K562 (cell line): ENCODE measurements at regions not wholly inside any gene's neighbourhood (a gene's known extent, or its start where the extent isn't known, plus 50 kb on each side); places are given as distances from the start of the nearest gene placed in this dataset.

Experiments used
- ATAC-seq: fragments of 200-7000 bp; cut with Tn5 transposase; 3 replicates; pipeline ENCODE4 v1.9.1; 2020; ENCODE audit warnings: moderate library complexity
- BruUV-seq: library from RNA; stranded (reverse); fragments of 400-500 nt; replicated peaks from 2 replicates; lab custom pipeline; 2021; lab: Mats Ljungman, UMichigan
- CTCF ChIA-PET: fragments of 300-600 bp; formaldehyde crosslinking; extraction: SDS; loops from one replicate; lab custom pipeline; 2021; ENCODE audit warnings: low intra/inter-chr PET ratio; lab: Yijun Ruan, JAX
- POLR2A ChIA-PET: fragments of 300-600, 350-650 bp; sonication (Branson Sonifier 250); formaldehyde crosslinking; extraction: SDS; loops from one replicate; lab custom pipeline; 2021; ENCODE audit warnings: antibody characterized with exemption, inconsistent platforms; lab: Yijun Ruan, JAX
- DNase-seq, 4 experiments: peaks; one replicate each; pipeline versions ENCODE4 v3.0.0 to v3.0.0-alpha.2; 2011 to 2018; ENCODE audit warnings: low spot score in 3 of 4, mixed read lengths in 3 of 4; ENCODE audit errors: extremely low read depth in 1 of 4
- FAIRE-seq: peaks from 2 replicates; lab custom pipeline; 2011; peaks lifted over from hg19 to GRCh38; lab: Jason Lieb, UNC
- H2AFZ ChIP-seq: 2 replicates; pipeline ENCODE4 v1.6.0; 2011; ENCODE audit warnings: low read depth, low read length, control low read depth, inconsistent platforms
- H3K27ac ChIP-seq: fragments of 200-600 bp; 3 replicates; pipeline ENCODE4 v1.8.0; 2011; ENCODE audit warnings: low read depth, mild to moderate bottlenecking, control low read depth, inconsistent platforms, low read length, moderate library complexity, mixed read lengths; ENCODE audit errors: extremely low read depth
- H3K27me3 ChIP-seq, 2 experiments: fragments of 300-600 bp in 1 of 2; 2 replicates in 1 of 2; 3 replicates in 1 of 2; pipeline versions ENCODE4 v1.6.0 to v1.8.0; 2011; ENCODE audit warnings: inconsistent platforms in 2 of 2, low read length in 2 of 2, mild to moderate bottlenecking in 1 of 2, mixed read lengths in 1 of 2, moderate library complexity in 1 of 2; ENCODE audit not compliant: control insufficient read depth in 2 of 2, insufficient read depth in 2 of 2
- H3K36me3 ChIP-seq: fragments of 300-600 bp; 3 replicates; pipeline ENCODE4 v1.8.0; 2011; ENCODE audit warnings: mild to moderate bottlenecking, low read length, inconsistent platforms; ENCODE audit not compliant: control insufficient read depth, insufficient read depth
- H3K4me1 ChIP-seq, 2 experiments: fragments of 200-600 bp in 1 of 2; replicated peaks in 1 of 2; 2 replicates in 1 of 2; 3 replicates in 1 of 2; pipeline versions ENCODE4 v1.5.1 to v1.8.0; 2011; ENCODE audit warnings: inconsistent platforms in 2 of 2, low read length in 2 of 2, mild to moderate bottlenecking in 1 of 2, mixed read lengths in 1 of 2, moderate library complexity in 1 of 2; ENCODE audit not compliant: control insufficient read depth in 2 of 2, insufficient read depth in 2 of 2
- H3K4me2 ChIP-seq: 2 replicates; pipeline ENCODE4 v1.6.1; 2011; ENCODE audit warnings: low read length, control low read depth, inconsistent platforms, mixed read lengths; ENCODE audit not compliant: insufficient read depth
- H3K4me3 ChIP-seq: fragments of 200-600 bp; sonication (generic), shearing (Covaris generic); 2 replicates; pipeline ENCODE4 v1.5.1; 2016; ENCODE audit warnings: control low read depth, inconsistent platforms
- H3K79me2 ChIP-seq: fragments of 200-600 bp; 3 replicates; pipeline ENCODE4 v1.8.0; 2011; ENCODE audit warnings: low read length, inconsistent platforms; ENCODE audit not compliant: control insufficient read depth, insufficient read depth
- H3K9ac ChIP-seq, 2 experiments: 2 replicates each; pipeline versions ENCODE4 v1.6.0 to v1.6.1; 2011; ENCODE audit warnings: low read depth in 2 of 2, low read length in 2 of 2, control low read depth in 1 of 2, inconsistent platforms in 1 of 2, mild to moderate bottlenecking in 1 of 2, mixed read lengths in 1 of 2; ENCODE audit not compliant: insufficient read depth in 1 of 2
- H3K9me1 ChIP-seq: one replicate; pipeline ENCODE4 v1.6.0; 2011; ENCODE audit warnings: inconsistent platforms, mild to moderate bottlenecking, low read length, moderate library complexity; ENCODE audit not compliant: control insufficient read depth, insufficient read depth
- H3K9me3 ChIP-seq: replicated peaks from 2 replicates; pipeline ENCODE4 v1.5.1; 2011; ENCODE audit warnings: low read depth, low read length, inconsistent platforms; ENCODE audit not compliant: control insufficient read depth, insufficient read depth
- H4K20me1 ChIP-seq: replicated peaks from 2 replicates; pipeline ENCODE4 v1.6.1; 2011; ENCODE audit warnings: low read length, inconsistent platforms, mixed read lengths; ENCODE audit not compliant: control insufficient read depth, insufficient read depth
- NFYB ChIP-seq: IDR thresholded peaks from 2 replicates; pipeline ENCODE4 v1.6.1; 2011; ENCODE audit warnings: mild to moderate bottlenecking, moderate library complexity; ENCODE audit not compliant: insufficient read length; ENCODE audit errors: extremely low read depth
- PTBP1 ChIP-seq: fragments of 200-400 bp; formaldehyde crosslinking; IDR thresholded peaks from 2 replicates; pipeline ENCODE4 v1.6.1; 2017; ENCODE audit warnings: low read depth, low read length
- PTTG1 ChIP-seq: fragments of 450-650 bp; IDR thresholded peaks from 2 replicates; pipeline ENCODE4 v1.6.1; 2016; ENCODE audit warnings: low read depth, mild to moderate bottlenecking, missing genetic modification characterization, missing compliant biosample characterization
- ZNF253 ChIP-seq: fragments of 250-450 bp; sonication (Bioruptor Pico); conservative IDR thresholded peaks from 2 replicates; pipeline ENCODE4 v1.6.1; 2021; ENCODE audit warnings: mild to moderate bottlenecking
- WGBS: fragments of 100-300 bp; shearing (Covaris generic); methylation state at CpG from one replicate; pipeline ENCODE4 v1.1.6; 2016; ENCODE audit warnings: low coverage, mixed read lengths; ENCODE audit not compliant: insufficient coverage; ENCODE audit errors: missing lambda C conversion rate; 5-methylcytosine and 5-hydroxymethylcytosine counted together
- in situ Hi-C: fragments of 300-500 bp; cut with MboI; formaldehyde crosslinking; loops from 4 replicates; pipeline ENCODE4 v1.15.0; 2018; ENCODE audit warnings: inconsistent platforms, mixed read lengths
- intact Hi-C: fragments of 100-400 bp; cut with micrococcal nuclease; formaldehyde crosslinking; loops from 2 replicates; pipeline ENCODE4 v1.14.2; 2022
- TF ChIP-seq, protein P1 (sequence below), 2 experiments: fragments of 450-650 bp; IDR thresholded peaks; 2 replicates each; pipeline ENCODE4 v1.6.1; 2018; ENCODE audit warnings: mild to moderate bottlenecking in 2 of 2, low read depth in 1 of 2; ENCODE audit not compliant: partially characterized antibody in 2 of 2

DNA sequence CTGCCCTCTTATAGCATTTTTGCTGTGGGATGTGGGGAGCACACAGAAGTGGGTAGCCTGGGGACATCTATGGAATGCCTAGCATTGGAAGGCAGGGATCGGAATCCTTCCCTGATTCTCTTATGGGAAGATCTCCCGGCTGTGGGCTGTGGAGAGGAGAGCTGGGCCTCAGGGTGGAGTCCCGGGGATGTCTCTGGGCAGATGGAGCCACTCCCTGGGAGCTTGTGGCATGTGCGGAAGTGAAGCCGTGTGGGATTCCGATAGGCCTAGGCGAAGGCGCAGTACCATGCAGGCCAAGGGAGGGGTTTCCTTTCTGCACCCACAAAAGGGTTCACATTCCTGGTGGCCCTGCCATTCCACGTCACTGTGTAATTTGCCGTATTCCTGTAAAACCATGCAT lies 87.9 kb downstream of the GLI2 start:
- in situ Hi-C loops: no loop called here

More for the DNA sequence above, 87.9 kb downstream of the GLI2 start:
- ChIA-PET CTCF (no interaction called here), POLR2A (interaction anchor here (0.7 to 0.8 kb wide), 2 partner anchors 9 to 10 kb away, joined by 3 read pairs; no protein-coding TSS in a partner anchor)
- Histone ChIP-seq H3K4me1 (0 out of 5 replicates have a peak, but pooled peaks cover 0 to 3% of the 10 kb centered on the region in 2 experiments), H3K9ac (no peak overlapping the region), H3K9me1 (no peaks in the 10 kb centered on the region), H3K27me3 (peaks cover 38 to 77% of the 10 kb centered on the region in 2 experiments), H3K79me2 (no peaks in the 10 kb centered on the region), H2AFZ (no peak overlapping the region), H3K27ac (no peak overlapping the region), H3K36me3 (no peaks in the 10 kb centered on the region), H3K4me2 (no peak overlapping the region), H3K9me3 (no peaks in the 10 kb centered on the region), H4K20me1 (no peaks in the 10 kb centered on the region; the same call in 1 of the 2 replicates), H3K4me3 (no peak overlapping the region)
- TF ChIP-seq NFYB: no peak
- no peak for TF ChIP-seq PTBP1
- no peak for TF ChIP-seq ZNF253
- TF ChIP-seq, protein P1, sequence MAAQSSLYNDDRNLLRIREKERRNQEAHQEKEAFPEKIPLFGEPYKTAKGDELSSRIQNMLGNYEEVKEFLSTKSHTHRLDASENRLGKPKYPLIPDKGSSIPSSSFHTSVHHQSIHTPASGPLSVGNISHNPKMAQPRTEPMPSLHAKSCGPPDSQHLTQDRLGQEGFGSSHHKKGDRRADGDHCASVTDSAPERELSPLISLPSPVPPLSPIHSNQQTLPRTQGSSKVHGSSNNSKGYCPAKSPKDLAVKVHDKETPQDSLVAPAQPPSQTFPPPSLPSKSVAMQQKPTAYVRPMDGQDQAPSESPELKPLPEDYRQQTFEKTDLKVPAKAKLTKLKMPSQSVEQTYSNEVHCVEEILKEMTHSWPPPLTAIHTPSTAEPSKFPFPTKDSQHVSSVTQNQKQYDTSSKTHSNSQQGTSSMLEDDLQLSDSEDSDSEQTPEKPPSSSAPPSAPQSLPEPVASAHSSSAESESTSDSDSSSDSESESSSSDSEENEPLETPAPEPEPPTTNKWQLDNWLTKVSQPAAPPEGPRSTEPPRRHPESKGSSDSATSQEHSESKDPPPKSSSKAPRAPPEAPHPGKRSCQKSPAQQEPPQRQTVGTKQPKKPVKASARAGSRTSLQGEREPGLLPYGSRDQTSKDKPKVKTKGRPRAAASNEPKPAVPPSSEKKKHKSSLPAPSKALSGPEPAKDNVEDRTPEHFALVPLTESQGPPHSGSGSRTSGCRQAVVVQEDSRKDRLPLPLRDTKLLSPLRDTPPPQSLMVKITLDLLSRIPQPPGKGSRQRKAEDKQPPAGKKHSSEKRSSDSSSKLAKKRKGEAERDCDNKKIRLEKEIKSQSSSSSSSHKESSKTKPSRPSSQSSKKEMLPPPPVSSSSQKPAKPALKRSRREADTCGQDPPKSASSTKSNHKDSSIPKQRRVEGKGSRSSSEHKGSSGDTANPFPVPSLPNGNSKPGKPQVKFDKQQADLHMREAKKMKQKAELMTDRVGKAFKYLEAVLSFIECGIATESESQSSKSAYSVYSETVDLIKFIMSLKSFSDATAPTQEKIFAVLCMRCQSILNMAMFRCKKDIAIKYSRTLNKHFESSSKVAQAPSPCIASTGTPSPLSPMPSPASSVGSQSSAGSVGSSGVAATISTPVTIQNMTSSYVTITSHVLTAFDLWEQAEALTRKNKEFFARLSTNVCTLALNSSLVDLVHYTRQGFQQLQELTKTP (IDR thresholded peaks at IDR 0.05; ENCODE audit: low read depth in 1 of 2, partially characterized antibody in 2 of 2): no peak
- no peak for TF ChIP-seq PTTG1 (tag)
- no peak for FAIRE-seq
- ATAC-seq: 0 out of 3 replicates have a peak, but pooled peaks have one; percentile 41
- DNase-seq: no peak
- WGBS: 0% methylated on average over 10 of the region's 10 CpGs
- intact Hi-C loops: no loop called here
- no TSS peak for BruUV-seq
